H1 (cell line): ENCODE measurements at regions not wholly inside any gene's neighbourhood (a gene's known extent, or its start where the extent isn't known, plus 50 kb on each side); places are given as distances from the start of the nearest gene placed in this dataset.

Experiments
- CTCF ChIA-PET: fragments of 300-600 bp; sonication (Branson Sonifier 250); formaldehyde crosslinking; loops from one replicate; lab custom pipeline; 2021; ENCODE audit not compliant: partially characterized antibody; lab: Charles Lee
- POLR2A ChIA-PET: fragments of 300-600 bp; sonication (Branson Sonifier 250); formaldehyde crosslinking; loops from one replicate; lab custom pipeline; 2021; ENCODE audit warnings: inconsistent platforms; ENCODE audit not compliant: partially characterized antibody; lab: Charles Lee
- DNase-seq, 2 experiments: peaks; one replicate each; pipeline versions ENCODE4 v3.0.0 to v3.0.0-alpha.2; 2010 to 2022; ENCODE audit warnings: low spot score in 2 of 2, low read depth in 1 of 2, mixed read lengths in 1 of 2
- FAIRE-seq: peaks from 2 replicates; lab custom pipeline; 2011; peaks lifted over from hg19 to GRCh38; lab: Jason Lieb, UNC
- H2AFZ ChIP-seq: 2 replicates; pipeline ENCODE4 v1.8.1; 2012; ENCODE audit warnings: low read length, inconsistent platforms
- H2AK5ac ChIP-seq: 2 replicates; pipeline ENCODE4 v1.6.1; 2013; ENCODE audit warnings: low read depth, low read length
- H2BK120ac ChIP-seq: replicated peaks from 2 replicates; pipeline ENCODE3; 2013; ENCODE audit warnings: low read depth, low read length, inconsistent platforms
- H2BK12ac ChIP-seq: 2 replicates; pipeline ENCODE4 v1.6.1; 2013; ENCODE audit warnings: low read depth, low read length
- H2BK15ac ChIP-seq: 2 replicates; pipeline ENCODE4 v1.6.1; 2013; ENCODE audit warnings: low read length
- H2BK20ac ChIP-seq: 2 replicates; pipeline ENCODE4 v1.6.1; 2013; ENCODE audit warnings: low read length
- H2BK5ac ChIP-seq: 2 replicates; pipeline ENCODE4 v1.6.1; 2013; ENCODE audit warnings: low read depth, low read length
- H3K14ac ChIP-seq: 2 replicates; pipeline ENCODE4 v1.6.1; 2013; ENCODE audit warnings: inconsistent platforms; ENCODE audit not compliant: insufficient read length
- H3K18ac ChIP-seq: 2 replicates; pipeline ENCODE4 v1.6.1; 2013; ENCODE audit warnings: low read length; ENCODE audit errors: extremely low read depth
- H3K23ac ChIP-seq: 2 replicates; pipeline ENCODE4 v1.6.1; 2013; ENCODE audit warnings: inconsistent platforms; ENCODE audit not compliant: insufficient read length
- H3K23me2 ChIP-seq: 2 replicates; pipeline ENCODE4 v1.6.1; 2013; ENCODE audit warnings: low read depth, low read length
- H3K27ac ChIP-seq: 2 replicates; pipeline ENCODE4 v1.6.1; 2011; ENCODE audit warnings: low read depth, low read length, inconsistent platforms
- H3K27me3 ChIP-seq, 4 experiments: replicated peaks in 1 of 4; 1 replicate in 1 of 4; 2 replicates in 3 of 4; pipeline versions ENCODE4 v1.6.1 to v1.8.1; 2011 to 2013; ENCODE audit warnings: low read length in 3 of 4, mild to moderate bottlenecking in 3 of 4, inconsistent platforms in 2 of 4, mixed read lengths in 2 of 4, moderate library complexity in 1 of 4; ENCODE audit not compliant: control insufficient read depth in 3 of 4, insufficient read depth in 3 of 4; ENCODE audit errors: extremely low read depth in 1 of 4
- H3K36me3 ChIP-seq, 4 experiments: 2 replicates each; pipeline versions ENCODE4 v1.6.1 to v1.8.1; 2011 to 2013; ENCODE audit warnings: mild to moderate bottlenecking in 4 of 4, low read length in 3 of 4, moderate library complexity in 2 of 4, control low read depth in 1 of 4, inconsistent platforms in 1 of 4; ENCODE audit not compliant: insufficient read depth in 4 of 4, control insufficient read depth in 2 of 4
- H3K4ac ChIP-seq: replicated peaks from 2 replicates; pipeline ENCODE3; 2013; ENCODE audit warnings: low read length, low read depth, mixed read lengths, inconsistent platforms; ENCODE audit not compliant: insufficient read length
- H3K4me1 ChIP-seq, 4 experiments: replicated peaks in 1 of 4; 1 replicate in 1 of 4; 2 replicates in 3 of 4; pipeline versions ENCODE4 v1.6.1 to v1.8.1; 2011 to 2013; ENCODE audit warnings: low read length in 3 of 4, inconsistent platforms in 2 of 4, mixed read lengths in 1 of 4; ENCODE audit not compliant: insufficient read depth in 4 of 4, control insufficient read depth in 3 of 4
- H3K4me2 ChIP-seq, 2 experiments: 2 replicates each; pipeline versions ENCODE4 v1.6.1 to v1.8.1; 2011 to 2013; ENCODE audit warnings: low read depth in 2 of 2, low read length in 2 of 2, control low read depth in 1 of 2, inconsistent platforms in 1 of 2, mild to moderate bottlenecking in 1 of 2; ENCODE audit not compliant: insufficient read depth in 1 of 2
- H3K4me3 ChIP-seq, 4 experiments: fragments of 200-600, 300-600 bp in 1 of 4; sonication (generic), shearing (Covaris generic), sonication (Bioruptor Twin) in 1 of 4; 2 replicates each; pipeline versions ENCODE4 v1.5.1 to v1.8.1; 2011 to 2016; ENCODE audit warnings: low read length in 4 of 4, low read depth in 3 of 4, control low read depth in 2 of 4, inconsistent platforms in 2 of 4, mild to moderate bottlenecking in 2 of 4, mixed read lengths in 1 of 4, moderate library complexity in 1 of 4; ENCODE audit not compliant: insufficient read depth in 2 of 4; ENCODE audit errors: extremely low read depth in 1 of 4
- H3K56ac ChIP-seq: replicated peaks from 2 replicates; pipeline ENCODE3; 2013; ENCODE audit warnings: low read depth, mild to moderate bottlenecking, mixed read lengths, low read length, inconsistent platforms; ENCODE audit not compliant: insufficient read length
- H3K79me1 ChIP-seq: 2 replicates; pipeline ENCODE4 v1.6.1; 2013; ENCODE audit warnings: low read depth, low read length, control low read depth
- H3K79me2 ChIP-seq, 2 experiments: 2 replicates each; pipeline versions ENCODE4 v1.6.1 to v1.8.1; 2012 to 2013; ENCODE audit warnings: low read length in 2 of 2, mild to moderate bottlenecking in 2 of 2, inconsistent platforms in 1 of 2; ENCODE audit not compliant: insufficient read depth in 2 of 2, control insufficient read depth in 1 of 2
- H3K9ac ChIP-seq, 4 experiments: replicated peaks in 1 of 4; 1 replicate in 1 of 4; 2 replicates in 3 of 4; pipeline versions ENCODE4 v1.6.1 to v1.8.1; 2011 to 2013; ENCODE audit warnings: low read depth in 3 of 4, low read length in 3 of 4, control low read depth in 2 of 4, mild to moderate bottlenecking in 2 of 4, moderate library complexity in 2 of 4, inconsistent platforms in 1 of 4; ENCODE audit errors: extremely low read depth in 1 of 4
- H3K9me3 ChIP-seq, 2 experiments: 2 replicates each; pipeline versions ENCODE4 v1.6.1 to v1.8.1; 2012 to 2013; ENCODE audit warnings: mild to moderate bottlenecking in 2 of 2, moderate library complexity in 2 of 2, control low read depth in 1 of 2, inconsistent platforms in 1 of 2, low read depth in 1 of 2, low read length in 1 of 2, mixed read lengths in 1 of 2; ENCODE audit not compliant: insufficient read depth in 2 of 2
- H4K20me1 ChIP-seq, 2 experiments: replicated peaks in 1 of 2; 2 replicates each; pipeline versions ENCODE3 to v1.8.1; 2011 to 2013; ENCODE audit warnings: inconsistent platforms in 2 of 2, low read length in 2 of 2, mild to moderate bottlenecking in 1 of 2; ENCODE audit not compliant: insufficient read depth in 2 of 2, control insufficient read depth in 1 of 2
- H4K5ac ChIP-seq: 2 replicates; pipeline ENCODE4 v1.6.1; 2013; ENCODE audit warnings: low read length, low read depth, mixed read lengths, inconsistent platforms; ENCODE audit not compliant: insufficient read length
- H4K8ac ChIP-seq: 2 replicates; pipeline ENCODE4 v1.8.0; 2013; ENCODE audit warnings: mild to moderate bottlenecking, moderate library complexity, low read length, inconsistent platforms; ENCODE audit not compliant: insufficient read depth; ENCODE audit errors: extremely low read depth
- H4K91ac ChIP-seq: replicated peaks from 2 replicates; pipeline ENCODE3; 2013; ENCODE audit warnings: low read length, mixed read lengths, inconsistent platforms; ENCODE audit not compliant: insufficient read length
- ATF3 ChIP-seq: IDR thresholded peaks from 2 replicates; pipeline ENCODE4 v1.6.1; 2011; ENCODE audit warnings: low read depth, mild to moderate bottlenecking, low read length; ENCODE audit not compliant: insufficient read depth
- BACH1 ChIP-seq: IDR thresholded peaks from 2 replicates; pipeline ENCODE4 v1.6.1; 2012; ENCODE audit warnings: low read length, improper control_type of control experiment
- CEBPB ChIP-seq: IDR thresholded peaks from 2 replicates; pipeline ENCODE4 v1.6.1; 2012; ENCODE audit warnings: low read depth, low read length
- EGR1 ChIP-seq: IDR thresholded peaks from 2 replicates; pipeline ENCODE4 v1.6.1; 2011; ENCODE audit warnings: low read depth, low read length, borderline replicate concordance
- EP300 ChIP-seq, 2 experiments: IDR thresholded peaks; 1 replicate in 1 of 2; 2 replicates in 1 of 2; pipeline ENCODE4 v1.6.1; 2011 to 2012; ENCODE audit warnings: low read depth in 2 of 2, low read length in 2 of 2, mild to moderate bottlenecking in 2 of 2, borderline replicate concordance in 1 of 2, inconsistent platforms in 1 of 2, moderate library complexity in 1 of 2
- HDAC2 ChIP-seq, 2 experiments: fragments of 300-600 bp in 1 of 2; sonication (generic) in 1 of 2; IDR thresholded peaks; 2 replicates each; pipeline ENCODE4 v1.6.1; 2011 to 2012; ENCODE audit warnings: low read depth in 2 of 2, low read length in 2 of 2, mild to moderate bottlenecking in 2 of 2, moderate library complexity in 2 of 2, borderline replicate concordance in 1 of 2, inconsistent platforms in 1 of 2
- KDM1A ChIP-seq: fragments of 200-600, 300-600 bp; sonication (generic); IDR thresholded peaks from 2 replicates; pipeline ENCODE4 v1.7.1; 2016; ENCODE audit warnings: mild to moderate bottlenecking, low read length, borderline replicate concordance
- PHF8 ChIP-seq: fragments of 200-600 bp; sonication (generic); conservative IDR thresholded peaks from 2 replicates; pipeline ENCODE4 v1.7.1; 2012; ENCODE audit warnings: low read depth, mild to moderate bottlenecking, inconsistent platforms, low read length, moderate library complexity
- RBBP5 ChIP-seq: IDR thresholded peaks from 2 replicates; pipeline ENCODE4 v1.7.1; 2012; ENCODE audit warnings: low read depth, mild to moderate bottlenecking, inconsistent platforms, low read length, moderate library complexity, borderline replicate concordance
- SRF ChIP-seq: IDR thresholded peaks from 2 replicates; pipeline ENCODE4 v1.6.1; 2011; ENCODE audit warnings: mild to moderate bottlenecking, low read depth, low read length, moderate library complexity
- WGBS, 2 experiments: shearing (Covaris generic) in 1 of 2; methylation state at CpG; one replicate each; pipeline versions ENCODE4 v1.1.6 to v1.1.7; 2013 to 2015; ENCODE audit warnings: low lambda C conversion rate in 2 of 2, mixed read lengths in 2 of 2, inconsistent platforms in 1 of 2, low coverage in 1 of 2, missing lambda C conversion rate in 1 of 2; ENCODE audit not compliant: insufficient replicate concordance in 2 of 2, insufficient coverage in 1 of 2, insufficient read length in 1 of 2; ENCODE audit errors: extremely low coverage in 1 of 2, missing lambda C conversion rate in 1 of 2; 5-methylcytosine and 5-hydroxymethylcytosine counted together

GRCh38 chrX:148314876-148315275 is 185.5 kb upstream of the AFF2 start:
- FAIRE-seq, result no peak
- WGBS, 2 experiments, result 90% methylated on average over 1 of the region's 1 CpG; no CpG with 5 or more reads in 1 of the 2 experiments
- TF ChIP-seq RBBP5, result no peak
- TF ChIP-seq PHF8, result no peak
- TF ChIP-seq ATF3, result no peak
- no peak for TF ChIP-seq KDM1A
- TF ChIP-seq HDAC2 (IDR thresholded peaks at IDR 0.05; ENCODE audit: borderline replicate concordance in 1 of 2, low read depth in 2 of 2, low read length in 2 of 2), result no peak
- TF ChIP-seq EP300 (IDR thresholded peaks at IDR 0.05; ENCODE audit: borderline replicate concordance in 1 of 2, low read depth in 2 of 2, low read length in 2 of 2), result no peak
- no peak for TF ChIP-seq CEBPB
- no peak for TF ChIP-seq BACH1
- TF ChIP-seq EGR1, result no peak
- TF ChIP-seq SRF, result no peak

More at GRCh38 chrX:148314876-148315275, 185.5 kb upstream of the AFF2 start:
- Histone ChIP-seq H2BK15ac (no peak overlapping the region), H3K36me3 (no peaks in the 10 kb centered on the region), H2BK20ac (no peak overlapping the region), H3K18ac (no peak overlapping the region), H2BK120ac (no peak overlapping the region), H3K56ac (no peak overlapping the region), H3K9me3 (no peaks in the 10 kb centered on the region), H3K14ac (no peak overlapping the region), H4K8ac (no peak overlapping the region), H3K4me1 (no peaks in the 10 kb centered on the region), H2BK12ac (no peak overlapping the region), H3K27me3 (no peaks in the 10 kb centered on the region), H3K4me2 (no peak overlapping the region), H3K27ac (no peak overlapping the region), H3K79me1 (no peaks in the 10 kb centered on the region), H4K20me1 (no peaks in the 10 kb centered on the region), H2BK5ac (no peak overlapping the region), H3K9ac (no peak overlapping the region), H2AK5ac (no peak overlapping the region), H3K79me2 (no peaks in the 10 kb centered on the region), H3K23ac (no peak overlapping the region), H4K91ac (no peak overlapping the region), H2AFZ (no peak overlapping the region), H4K5ac (no peak overlapping the region), H3K4me3 (no peak overlapping the region), H3K23me2 (no peaks in the 10 kb centered on the region), H3K4ac (no peak overlapping the region)
- ChIA-PET CTCF (no interaction called here), POLR2A (no interaction called here)
- DNase-seq, result no peak
